NCI-H226 (cell line): ENCODE measurements at regions not wholly inside any gene's neighbourhood (a gene's known extent, or its start where the extent isn't known, plus 50 kb on each side); places are given as distances from the start of the nearest gene placed in this dataset.
"Not testable (repeated sequence)": the region's sequence is repeated elsewhere in the genome, so short reads cannot be mapped to it uniquely, and the experiment has no call there.

Source experiments
- DNase-seq: peaks from one replicate; pipeline ENCODE4 v3.0.0-alpha.2; 2015

GRCh38 chr22:25281675-25282345 is 62.4 kb downstream of the CRYBB2 start:
- no peak for DNase-seq

GRCh38 chr22:25282346-25282670 is 62.9 kb downstream of the CRYBB2 start:
- no peak for DNase-seq

GRCh38 chr22:25282671-25283561 is 63.5 kb downstream of the CRYBB2 start:
- DNase-seq = no peak

- not testable (repeated sequence) for DNase-seq
Measured at GRCh38 chr22:25288481-25288880, 69.0 kb downstream of the CRYBB2 start.

GRCh38 chr22:25301912-25302311 is 82.5 kb downstream of the CRYBB2 start:
- DNase-seq = not testable (repeated sequence)

GRCh38 chr22:25309586-25309985 is 90.1 kb downstream of the CRYBB2 start:
- DNase-seq = not testable (repeated sequence)

- not testable (repeated sequence) for DNase-seq
Measured at GRCh38 chr22:25311924-25312323, 92.5 kb downstream of the CRYBB2 start.

GRCh38 chr22:25318081-25318823 is 98.8 kb downstream of the CRYBB2 start:
- no peak for DNase-seq

- DNase-seq = no peak
Measured at GRCh38 chr22:25327018-25327755, 107.7 kb downstream of the CRYBB2 start.

GRCh38 chr22:25331050-25331449 is 111.6 kb downstream of the CRYBB2 start:
- DNase-seq = no peak

- not testable (repeated sequence) for DNase-seq
Measured at GRCh38 chr22:25331911-25332310, 112.5 kb downstream of the CRYBB2 start.

- DNase-seq = no peak
Measured at GRCh38 chr22:25332386-25332785, 112.9 kb downstream of the CRYBB2 start.

GRCh38 chr22:25334162-25334490 is 114.7 kb downstream of the CRYBB2 start:
- DNase-seq = no peak

- not testable (repeated sequence) for DNase-seq
Measured at GRCh38 chr22:25334631-25335030, 115.2 kb downstream of the CRYBB2 start.

GRCh38 chr22:25335276-25335675 is 115.8 kb downstream of the CRYBB2 start:
- DNase-seq = not testable (repeated sequence)

GRCh38 chr22:25340536-25340935 is 121.1 kb downstream of the CRYBB2 start:
- DNase-seq = not testable (repeated sequence)

- DNase-seq = not testable (repeated sequence)
Measured at GRCh38 chr22:25344366-25344765, 124.9 kb downstream of the CRYBB2 start.

GRCh38 chr22:25346859-25347751 is 127.7 kb downstream of the CRYBB2 start:
- no peak for DNase-seq

- no peak for DNase-seq
Measured at GRCh38 chr22:25347752-25348102, 128.3 kb downstream of the CRYBB2 start.

- DNase-seq = no peak
Measured at GRCh38 chr22:25348391-25348790, 129.0 kb downstream of the CRYBB2 start.

GRCh38 chr22:25348996-25349395 is 129.6 kb downstream of the CRYBB2 start:
- DNase-seq = not testable (repeated sequence)

- DNase-seq = no peak
Measured at GRCh38 chr22:25350551-25350971, 131.1 kb downstream of the CRYBB2 start.
